Osteocyte (in vitro differentiated cells): ENCODE measurements at regions not wholly inside any gene's neighbourhood (a gene's known extent, or its start where the extent isn't known, plus 50 kb on each side); places are given as distances from the start of the nearest gene placed in this dataset.
A peak's percentile ranks its signal among the peaks of the same experiment; 100 is the strongest.

Source experiments
- DNase-seq: peaks from one replicate; pipeline ENCODE4 v3.0.0; 2021; ENCODE audit warnings: mixed read lengths; ENCODE audit not compliant: unreplicated experiment; ENCODE audit errors: extremely low spot score
- H3K27ac Mint-ChIP-seq: one replicate; pipeline ENCODE4 v1.8.0; 2021; ENCODE audit warnings: mild to moderate bottlenecking, mixed read lengths; ENCODE audit not compliant: unreplicated experiment
- H3K27me3 Mint-ChIP-seq: one replicate; pipeline ENCODE4 v1.8.0; 2021; ENCODE audit warnings: mixed read lengths; ENCODE audit not compliant: unreplicated experiment
- H3K36me3 Mint-ChIP-seq: one replicate; pipeline ENCODE4 v1.8.0; 2021; ENCODE audit warnings: mixed read lengths; ENCODE audit not compliant: unreplicated experiment
- H3K4me1 Mint-ChIP-seq: one replicate; pipeline ENCODE4 v1.8.0; 2021; ENCODE audit warnings: mixed read lengths; ENCODE audit not compliant: unreplicated experiment
- H3K4me3 Mint-ChIP-seq: one replicate; pipeline ENCODE4 v1.8.0; 2021; ENCODE audit warnings: mild to moderate bottlenecking, moderate library complexity, mixed read lengths; ENCODE audit not compliant: unreplicated experiment
- H3K9me3 Mint-ChIP-seq: one replicate; pipeline ENCODE4 v1.8.0; 2021; ENCODE audit warnings: mixed read lengths; ENCODE audit not compliant: unreplicated experiment
- TF ChIP-seq, protein P1 (sequence below): fragments of 200-600 bp; sonication (generic); IDR thresholded peaks from 2 replicates; pipeline ENCODE4 v1.5.0; 2021; ENCODE audit warnings: antibody characterized with exemption, mild to moderate bottlenecking, moderate library complexity

DNA sequence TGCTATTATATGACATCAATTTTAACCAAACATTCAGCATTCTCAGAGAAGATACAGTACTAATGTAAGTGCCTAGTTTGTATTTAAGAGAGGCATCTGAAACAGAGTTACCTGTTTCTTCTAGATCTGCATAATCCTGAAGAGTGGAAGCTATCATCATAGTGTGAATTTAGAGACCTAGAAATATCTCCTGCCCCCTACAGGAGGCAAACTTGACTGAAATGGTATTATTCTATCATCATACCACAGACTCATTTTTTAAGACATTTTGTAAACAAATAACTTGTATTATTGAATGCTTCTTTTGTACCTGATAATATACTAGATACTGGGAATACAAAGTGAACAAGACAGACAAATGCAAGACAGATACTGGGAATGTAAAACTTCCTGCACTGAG is 216.8 kb upstream of the RPS23 start:
- TF ChIP-seq, protein P1, sequence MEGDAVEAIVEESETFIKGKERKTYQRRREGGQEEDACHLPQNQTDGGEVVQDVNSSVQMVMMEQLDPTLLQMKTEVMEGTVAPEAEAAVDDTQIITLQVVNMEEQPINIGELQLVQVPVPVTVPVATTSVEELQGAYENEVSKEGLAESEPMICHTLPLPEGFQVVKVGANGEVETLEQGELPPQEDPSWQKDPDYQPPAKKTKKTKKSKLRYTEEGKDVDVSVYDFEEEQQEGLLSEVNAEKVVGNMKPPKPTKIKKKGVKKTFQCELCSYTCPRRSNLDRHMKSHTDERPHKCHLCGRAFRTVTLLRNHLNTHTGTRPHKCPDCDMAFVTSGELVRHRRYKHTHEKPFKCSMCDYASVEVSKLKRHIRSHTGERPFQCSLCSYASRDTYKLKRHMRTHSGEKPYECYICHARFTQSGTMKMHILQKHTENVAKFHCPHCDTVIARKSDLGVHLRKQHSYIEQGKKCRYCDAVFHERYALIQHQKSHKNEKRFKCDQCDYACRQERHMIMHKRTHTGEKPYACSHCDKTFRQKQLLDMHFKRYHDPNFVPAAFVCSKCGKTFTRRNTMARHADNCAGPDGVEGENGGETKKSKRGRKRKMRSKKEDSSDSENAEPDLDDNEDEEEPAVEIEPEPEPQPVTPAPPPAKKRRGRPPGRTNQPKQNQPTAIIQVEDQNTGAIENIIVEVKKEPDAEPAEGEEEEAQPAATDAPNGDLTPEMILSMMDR: peak; percentile 45
- Mint-ChIP-seq H3K4me3 (no peak overlapping the region), H3K4me1 (no peaks in the 10 kb centered on the region), H3K9me3 (peaks cover 11% of the 10 kb centered on the region), H3K27ac (no peak overlapping the region), H3K36me3 (no peaks in the 10 kb centered on the region), H3K27me3 (peaks cover 50% of the 10 kb centered on the region)
- DNase-seq: no peak

GRCh38 chr5:82493221-82493620 is 215.1 kb upstream of the RPS23 start:
- no peak overlapping the region for H3K27ac Mint-ChIP-seq
- H3K36me3 Mint-ChIP-seq: no peaks in the 10 kb centered on the region
- H3K4me3 Mint-ChIP-seq: no peak overlapping the region
- H3K9me3 Mint-ChIP-seq: peaks cover 7% of the 10 kb centered on the region
- H3K4me1 Mint-ChIP-seq: no peaks in the 10 kb centered on the region
- TF ChIP-seq, protein P1: no peak
- no peak for DNase-seq
- peaks cover 44% of the 10 kb centered on the region for H3K27me3 Mint-ChIP-seq

- no peaks in the 10 kb centered on the region for H3K4me1 Mint-ChIP-seq
Observed at GRCh38 chr5:82491397-82491796, 213.2 kb upstream of the RPS23 start.

DNA sequence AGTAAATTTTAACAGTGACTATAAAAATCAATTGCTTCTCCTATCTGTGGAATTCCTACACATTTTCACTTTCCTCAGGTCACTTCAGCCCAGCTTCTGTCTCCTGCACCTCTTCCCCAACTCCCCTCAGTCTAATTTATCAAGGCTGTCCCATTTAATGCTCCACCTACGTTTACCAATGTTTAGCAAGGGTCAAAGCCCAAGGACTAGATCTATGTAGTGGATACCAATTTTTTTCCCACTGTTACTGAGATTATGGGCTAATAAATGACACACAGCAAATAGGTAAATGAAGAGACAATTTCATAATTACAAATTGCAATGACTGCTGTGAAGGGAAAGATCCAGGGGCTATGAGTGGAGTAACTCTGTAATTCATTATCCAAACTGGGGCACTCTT is 211.5 kb upstream of the RPS23 start:
- H3K27ac Mint-ChIP-seq: no peak overlapping the region
- DNase-seq: no peak

More at GRCh38 chr5:82491397-82491796, 213.2 kb upstream of the RPS23 start:
- H3K27ac Mint-ChIP-seq: no peak overlapping the region
- no peaks in the 10 kb centered on the region for H3K36me3 Mint-ChIP-seq
- TF ChIP-seq, protein P1: no peak
- peaks cover 42% of the 10 kb centered on the region for H3K27me3 Mint-ChIP-seq
- DNase-seq: no peak
- H3K9me3 Mint-ChIP-seq: no peaks in the 10 kb centered on the region
- H3K4me3 Mint-ChIP-seq: no peak overlapping the region

GRCh38 chr5:82487131-82487530 is 209.0 kb upstream of the RPS23 start:
- H3K36me3 Mint-ChIP-seq: no peaks in the 10 kb centered on the region

More for the DNA sequence above, 211.5 kb upstream of the RPS23 start:
- Mint-ChIP-seq H3K27me3 (peaks cover 40% of the 10 kb centered on the region), H3K36me3 (no peaks in the 10 kb centered on the region), H3K4me3 (no peak overlapping the region), H3K9me3 (no peaks in the 10 kb centered on the region), H3K4me1 (no peaks in the 10 kb centered on the region)
- TF ChIP-seq, protein P1: no peak

More at GRCh38 chr5:82487131-82487530, 209.0 kb upstream of the RPS23 start:
- H3K27ac Mint-ChIP-seq: no peak overlapping the region
- H3K4me1 Mint-ChIP-seq: no peaks in the 10 kb centered on the region
- H3K27me3 Mint-ChIP-seq: peaks cover 41% of the 10 kb centered on the region
- TF ChIP-seq, protein P1: no peak
- DNase-seq: no peak
- no peaks in the 10 kb centered on the region for H3K9me3 Mint-ChIP-seq
- H3K4me3 Mint-ChIP-seq: no peak overlapping the region
